Astrocyte (in vitro differentiated cells and primary cell): ENCODE measurements at regions not wholly inside any gene's neighbourhood (a gene's known extent, or its start where the extent isn't known, plus 50 kb on each side); places are given as distances from the start of the nearest gene placed in this dataset.

ENCODE experiments used
- EZH2 ChIP-seq: IDR thresholded peaks from 2 replicates; pipeline ENCODE4 v1.6.1; 2012; ENCODE audit warnings: mild to moderate bottlenecking, low read length, inconsistent platforms; ENCODE audit not compliant: insufficient read depth
- TF ChIP-seq, protein P1 (sequence below): IDR thresholded peaks from 2 replicates; pipeline ENCODE4 v1.5.1; 2011; ENCODE audit warnings: low read depth, mild to moderate bottlenecking, inconsistent platforms, low read length, moderate library complexity; ENCODE audit not compliant: insufficient read depth

DNA sequence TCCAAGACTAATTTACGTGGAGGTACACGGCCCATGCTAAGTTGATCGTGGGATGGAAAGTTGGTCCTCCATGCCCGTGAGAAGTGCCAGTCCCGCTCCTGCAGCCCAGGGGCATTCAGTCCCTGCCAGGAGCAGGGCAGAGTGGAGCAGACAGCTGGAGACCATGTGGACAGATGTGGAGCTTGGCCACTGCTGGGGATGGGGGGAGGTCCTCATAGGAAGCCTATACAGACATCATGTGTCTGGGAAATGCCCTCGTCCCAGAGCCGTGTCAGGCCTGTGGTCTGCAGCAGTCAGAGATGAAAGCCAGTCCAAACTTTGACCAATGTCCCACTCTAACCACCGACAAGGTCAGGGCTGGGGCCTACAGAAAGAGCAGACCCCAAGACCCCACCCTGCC is 118.4 kb downstream of the CPZ start:
- TF ChIP-seq, protein P1, sequence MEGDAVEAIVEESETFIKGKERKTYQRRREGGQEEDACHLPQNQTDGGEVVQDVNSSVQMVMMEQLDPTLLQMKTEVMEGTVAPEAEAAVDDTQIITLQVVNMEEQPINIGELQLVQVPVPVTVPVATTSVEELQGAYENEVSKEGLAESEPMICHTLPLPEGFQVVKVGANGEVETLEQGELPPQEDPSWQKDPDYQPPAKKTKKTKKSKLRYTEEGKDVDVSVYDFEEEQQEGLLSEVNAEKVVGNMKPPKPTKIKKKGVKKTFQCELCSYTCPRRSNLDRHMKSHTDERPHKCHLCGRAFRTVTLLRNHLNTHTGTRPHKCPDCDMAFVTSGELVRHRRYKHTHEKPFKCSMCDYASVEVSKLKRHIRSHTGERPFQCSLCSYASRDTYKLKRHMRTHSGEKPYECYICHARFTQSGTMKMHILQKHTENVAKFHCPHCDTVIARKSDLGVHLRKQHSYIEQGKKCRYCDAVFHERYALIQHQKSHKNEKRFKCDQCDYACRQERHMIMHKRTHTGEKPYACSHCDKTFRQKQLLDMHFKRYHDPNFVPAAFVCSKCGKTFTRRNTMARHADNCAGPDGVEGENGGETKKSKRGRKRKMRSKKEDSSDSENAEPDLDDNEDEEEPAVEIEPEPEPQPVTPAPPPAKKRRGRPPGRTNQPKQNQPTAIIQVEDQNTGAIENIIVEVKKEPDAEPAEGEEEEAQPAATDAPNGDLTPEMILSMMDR: no peak
- no peak for TF ChIP-seq EZH2
